ENCODE measurements at regions not wholly inside any gene's neighbourhood (a gene's known extent, or its start where the extent isn't known, plus 50 kb on each side); places are given as distances from the start of the nearest gene placed in this dataset.

GRCh38 chr16:51854401-51854951 is 692.5 kb downstream of the TOX3 start:
- ATAC-seq (ENCODE audit: low read depth in 2 of 2) (no peak), DNase-seq (no peak)
- no peaks in the 10 kb centered on the region for H3K27me3 Mint-ChIP-seq
- Histone ChIP-seq H3K9me3 (ENCODE audit: control insufficient read depth in 2 of 2, low read length in 2 of 2) (no peaks in the 10 kb centered on the region), H3K36me3 (ENCODE audit: control insufficient read depth, insufficient read depth, low read length) (no peaks in the 10 kb centered on the region), H3K27ac (ENCODE audit: insufficient read depth, low read length, poor library complexity, severe bottlenecking) (no peak overlapping the region), H3K4me3 (ENCODE audit: low read depth, low read length) (no peak overlapping the region), H3K27me3 (ENCODE audit: control insufficient read depth, insufficient read depth, low read length) (no peaks in the 10 kb centered on the region), H3K4me1 (ENCODE audit: control insufficient read depth, insufficient read depth, low read length, poor library complexity, severe bottlenecking) (no peaks in the 10 kb centered on the region)
- H3K9me3 Mint-ChIP-seq = peaks cover 0 to 7% (median 1%) of the 10 kb centered on the region in 7 donors
- no peaks in the 10 kb centered on the region for H3K4me1 Mint-ChIP-seq
- H3K27ac Mint-ChIP-seq = no peak overlapping the region
- no peak overlapping the region for H3K4me3 Mint-ChIP-seq
- no peaks in the 10 kb centered on the region for H3K36me3 Mint-ChIP-seq

- Histone ChIP-seq H3K27me3 (ENCODE audit: control insufficient read depth, insufficient read depth, low read length) (no peaks in the 10 kb centered on the region), H3K36me3 (ENCODE audit: control insufficient read depth, insufficient read depth, low read length) (no peaks in the 10 kb centered on the region), H3K4me1 (ENCODE audit: control insufficient read depth, insufficient read depth, low read length, poor library complexity, severe bottlenecking) (no peaks in the 10 kb centered on the region), H3K4me3 (ENCODE audit: low read depth, low read length) (no peak overlapping the region), H3K9me3 (ENCODE audit: control insufficient read depth in 2 of 2, low read length in 2 of 2) (no peaks in the 10 kb centered on the region), H3K27ac (ENCODE audit: insufficient read depth, low read length, poor library complexity, severe bottlenecking) (no peak overlapping the region)
- Mint-ChIP-seq H3K4me1 (no peaks in the 10 kb centered on the region), H3K36me3 (no peaks in the 10 kb centered on the region), H3K4me3 (no peak overlapping the region), H3K9me3 (peaks cover 0 to 7% (median 1%) of the 10 kb centered on the region in 7 donors), H3K27me3 (no peaks in the 10 kb centered on the region), H3K27ac (no peak overlapping the region)
- no peak for ATAC-seq (ENCODE audit: low read depth in 2 of 2)
- DNase-seq = no peak
Observed at GRCh38 chr16:51853586-51853985, 693.4 kb downstream of the TOX3 start.

- no peaks in the 10 kb centered on the region for H3K27me3 Mint-ChIP-seq
- no peaks in the 10 kb centered on the region for H3K4me1 ChIP-seq (ENCODE audit: control insufficient read depth, insufficient read depth, low read length, poor library complexity, severe bottlenecking)
- H3K4me3 Mint-ChIP-seq = peak overlapping the region in 1 of 4 donors; percentile 49
- no peaks in the 10 kb centered on the region for H3K9me3 ChIP-seq (ENCODE audit: control insufficient read depth in 2 of 2, low read length in 2 of 2)
- no peaks in the 10 kb centered on the region for H3K27me3 ChIP-seq (ENCODE audit: control insufficient read depth, insufficient read depth, low read length)
- DNase-seq (no peak), ATAC-seq (ENCODE audit: low read depth in 2 of 2) (no peak)
- no peak overlapping the region for H3K27ac ChIP-seq (ENCODE audit: insufficient read depth, low read length, poor library complexity, severe bottlenecking)
- H3K4me3 ChIP-seq (ENCODE audit: low read depth, low read length) = no peak overlapping the region
- no peaks in the 10 kb centered on the region for H3K36me3 ChIP-seq (ENCODE audit: control insufficient read depth, insufficient read depth, low read length)
- no peak overlapping the region for H3K27ac Mint-ChIP-seq
- no peaks in the 10 kb centered on the region for H3K36me3 Mint-ChIP-seq
- H3K4me1 Mint-ChIP-seq = no peaks in the 10 kb centered on the region
- peaks cover 0 to 7% (median 1%) of the 10 kb centered on the region in 7 donors for H3K9me3 Mint-ChIP-seq
Observed at GRCh38 chr16:51852892-51853291, 694.1 kb downstream of the TOX3 start.

GRCh38 chr16:51851111-51851510 is 695.8 kb downstream of the TOX3 start:
- Histone ChIP-seq H3K4me3 (ENCODE audit: low read depth, low read length) (no peak overlapping the region), H3K27ac (ENCODE audit: insufficient read depth, low read length, poor library complexity, severe bottlenecking) (no peak overlapping the region), H3K9me3 (ENCODE audit: control insufficient read depth in 2 of 2, low read length in 2 of 2) (no peaks in the 10 kb centered on the region), H3K36me3 (ENCODE audit: control insufficient read depth, insufficient read depth, low read length) (no peaks in the 10 kb centered on the region), H3K4me1 (ENCODE audit: control insufficient read depth, insufficient read depth, low read length, poor library complexity, severe bottlenecking) (no peaks in the 10 kb centered on the region), H3K27me3 (ENCODE audit: control insufficient read depth, insufficient read depth, low read length) (no peaks in the 10 kb centered on the region)
- DNase-seq (no peak), ATAC-seq (ENCODE audit: low read depth in 2 of 2) (no peak)
- Mint-ChIP-seq H3K27me3 (no peaks in the 10 kb centered on the region), H3K4me1 (no peaks in the 10 kb centered on the region), H3K9me3 (peaks cover 0 to 7% (median 1%) of the 10 kb centered on the region in 7 donors), H3K27ac (no peak overlapping the region), H3K4me3 (no peak overlapping the region), H3K36me3 (no peaks in the 10 kb centered on the region)

GRCh38 chr16:51849715-51850114 is 697.2 kb downstream of the TOX3 start:
- ATAC-seq (ENCODE audit: low read depth in 2 of 2) (no peak), DNase-seq (no peak)
- Mint-ChIP-seq H3K4me1 (no peaks in the 10 kb centered on the region), H3K4me3 (no peak overlapping the region), H3K27me3 (no peaks in the 10 kb centered on the region), H3K9me3 (peaks cover 0 to 7% (median 1%) of the 10 kb centered on the region in 7 donors), H3K36me3 (no peaks in the 10 kb centered on the region), H3K27ac (no peak overlapping the region)
- Histone ChIP-seq H3K27me3 (ENCODE audit: control insufficient read depth, insufficient read depth, low read length) (no peaks in the 10 kb centered on the region), H3K36me3 (ENCODE audit: control insufficient read depth, insufficient read depth, low read length) (no peaks in the 10 kb centered on the region), H3K4me3 (ENCODE audit: low read depth, low read length) (no peak overlapping the region), H3K4me1 (ENCODE audit: control insufficient read depth, insufficient read depth, low read length, poor library complexity, severe bottlenecking) (no peaks in the 10 kb centered on the region), H3K9me3 (ENCODE audit: control insufficient read depth in 2 of 2, low read length in 2 of 2) (no peaks in the 10 kb centered on the region), H3K27ac (ENCODE audit: insufficient read depth, low read length, poor library complexity, severe bottlenecking) (no peak overlapping the region)

GRCh38 chr16:51845586-51846305 is 694.7 kb upstream of the SALL1 start:
- Mint-ChIP-seq H3K27ac (no peak overlapping the region), H3K4me3 (no peak overlapping the region), H3K36me3 (no peaks in the 10 kb centered on the region), H3K4me1 (no peaks in the 10 kb centered on the region), H3K27me3 (no peaks in the 10 kb centered on the region), H3K9me3 (peaks cover 0 to 4% (median 2%) of the 10 kb centered on the region in 7 donors)
- H3K4me1 ChIP-seq (ENCODE audit: control insufficient read depth, insufficient read depth, low read length, poor library complexity, severe bottlenecking) = no peaks in the 10 kb centered on the region
- DNase-seq = no peak
- no peaks in the 10 kb centered on the region for H3K36me3 ChIP-seq (ENCODE audit: control insufficient read depth, insufficient read depth, low read length)
- no peaks in the 10 kb centered on the region for H3K27me3 ChIP-seq (ENCODE audit: control insufficient read depth, insufficient read depth, low read length)
- no peak overlapping the region for H3K27ac ChIP-seq (ENCODE audit: insufficient read depth, low read length, poor library complexity, severe bottlenecking)
- ATAC-seq (ENCODE audit: low read depth in 2 of 2) = no peak
- H3K4me3 ChIP-seq (ENCODE audit: low read depth, low read length) = no peak overlapping the region
- no peaks in the 10 kb centered on the region for H3K9me3 ChIP-seq (ENCODE audit: control insufficient read depth in 2 of 2, low read length in 2 of 2)

- Histone ChIP-seq H3K36me3 (ENCODE audit: control insufficient read depth, insufficient read depth, low read length) (no peaks in the 10 kb centered on the region), H3K27me3 (ENCODE audit: control insufficient read depth, insufficient read depth, low read length) (no peaks in the 10 kb centered on the region), H3K9me3 (ENCODE audit: control insufficient read depth in 2 of 2, low read length in 2 of 2) (no peaks in the 10 kb centered on the region), H3K4me1 (ENCODE audit: control insufficient read depth, insufficient read depth, low read length, poor library complexity, severe bottlenecking) (no peaks in the 10 kb centered on the region), H3K4me3 (ENCODE audit: low read depth, low read length) (no peak overlapping the region), H3K27ac (ENCODE audit: insufficient read depth, low read length, poor library complexity, severe bottlenecking) (no peak overlapping the region)
- H3K9me3 Mint-ChIP-seq = peaks cover 0 to 8% (median 2%) of the 10 kb centered on the region in 7 donors
- no peaks in the 10 kb centered on the region for H3K36me3 Mint-ChIP-seq
- no peak overlapping the region for H3K4me3 Mint-ChIP-seq
- H3K27me3 Mint-ChIP-seq = no peaks in the 10 kb centered on the region
- no peak for DNase-seq
- no peaks in the 10 kb centered on the region for H3K4me1 Mint-ChIP-seq
- no peak overlapping the region for H3K27ac Mint-ChIP-seq
- no peak for ATAC-seq (ENCODE audit: low read depth in 2 of 2)
Observed at GRCh38 chr16:51839727-51840462, 688.8 kb upstream of the SALL1 start.

All from CD4-positive, CD25-positive, alpha-beta regulatory T cell (primary cell).